ENCODE measurements at regions not wholly inside any gene's neighbourhood (a gene's known extent, or its start where the extent isn't known, plus 50 kb on each side); places are given as distances from the start of the nearest gene placed in this dataset.

- Histone ChIP-seq H3K4me1 (no peaks in the 10 kb centered on the region), H3K36me3 (no peaks in the 10 kb centered on the region), H3K4me3 (no peak overlapping the region), H3K27me3 (no peaks in the 10 kb centered on the region), H3K9me3 (no peaks in the 10 kb centered on the region), H3K27ac (no peak overlapping the region)
- no peak for DNase-seq
- TF ChIP-seq CTCF (IDR thresholded peaks at IDR 0.05): no peak
- TF ChIP-seq POLR2A (IDR thresholded peaks at IDR 0.05): no peak
These were observed 60.3 kb downstream of the EOMES start for GRCh38 chr3:27661797-27662196.

GRCh38 chr3:27659279-27660021 is 62.7 kb downstream of the EOMES start:
- TF ChIP-seq POLR2A (IDR thresholded peaks at IDR 0.05) (no peak), CTCF (IDR thresholded peaks at IDR 0.05) (peak; percentile 44 to 83 (median 76))
- Histone ChIP-seq H3K27me3 (no peaks in the 10 kb centered on the region), H3K27ac (no peak overlapping the region), H3K36me3 (no peaks in the 10 kb centered on the region), H3K4me3 (no peak overlapping the region), H3K4me1 (no peaks in the 10 kb centered on the region), H3K9me3 (no peaks in the 10 kb centered on the region)
- DNase-seq: peak; percentile 55 to 83 (median 67)

- H3K9me3 ChIP-seq: no peaks in the 10 kb centered on the region
- no peak overlapping the region for H3K4me3 ChIP-seq
- H3K36me3 ChIP-seq: no peaks in the 10 kb centered on the region
- DNase-seq: no peak
- no peak for TF ChIP-seq POLR2A (IDR thresholded peaks at IDR 0.05)
- TF ChIP-seq CTCF (IDR thresholded peaks at IDR 0.05): no peak
- no peaks in the 10 kb centered on the region for H3K4me1 ChIP-seq
- H3K27ac ChIP-seq: no peak overlapping the region
- no peaks in the 10 kb centered on the region for H3K27me3 ChIP-seq
These were observed 63.4 kb downstream of the EOMES start for GRCh38 chr3:27658741-27659140.

- Histone ChIP-seq H3K27ac (no peak overlapping the region), H3K36me3 (no peaks in the 10 kb centered on the region), H3K4me3 (no peak overlapping the region), H3K27me3 (no peaks in the 10 kb centered on the region), H3K4me1 (no peaks in the 10 kb centered on the region), H3K9me3 (no peaks in the 10 kb centered on the region)
- no peak for TF ChIP-seq POLR2A (IDR thresholded peaks at IDR 0.05)
- TF ChIP-seq CTCF (IDR thresholded peaks at IDR 0.05): no peak
- no peak for DNase-seq
These were observed 64.3 kb downstream of the EOMES start for GRCh38 chr3:27657871-27658270.

GRCh38 chr3:27657404-27657803 is 64.7 kb downstream of the EOMES start:
- Histone ChIP-seq H3K36me3 (no peaks in the 10 kb centered on the region), H3K27me3 (no peaks in the 10 kb centered on the region), H3K9me3 (no peaks in the 10 kb centered on the region), H3K4me1 (no peaks in the 10 kb centered on the region), H3K27ac (no peak overlapping the region), H3K4me3 (no peak overlapping the region)
- no peak for TF ChIP-seq POLR2A (IDR thresholded peaks at IDR 0.05)
- TF ChIP-seq CTCF (IDR thresholded peaks at IDR 0.05): no peak
- DNase-seq: no peak

Data from Peyer's patch (tissue), 4 donors.